CD4-positive, alpha-beta T cell treated with Interleukin-1 beta for 1 hour (primary cell): ENCODE measurements at regions not wholly inside any gene's neighbourhood (a gene's known extent, or its start where the extent isn't known, plus 50 kb on each side); places are given as distances from the start of the nearest gene placed in this dataset.
A peak's percentile ranks its signal among the peaks of the same experiment; 100 is the strongest.

Source experiments
- DNase-seq, 2 donors: peaks; one replicate each; pipeline ENCODE4 v3.0.0-alpha.2; 2020 to 2022

GRCh38 chr6:15044146-15044882 is 201.6 kb upstream of the JARID2 start:
- no peak for DNase-seq

- DNase-seq: no peak
Observed at GRCh38 chr6:15044948-15045347, 200.9 kb upstream of the JARID2 start.

DNA sequence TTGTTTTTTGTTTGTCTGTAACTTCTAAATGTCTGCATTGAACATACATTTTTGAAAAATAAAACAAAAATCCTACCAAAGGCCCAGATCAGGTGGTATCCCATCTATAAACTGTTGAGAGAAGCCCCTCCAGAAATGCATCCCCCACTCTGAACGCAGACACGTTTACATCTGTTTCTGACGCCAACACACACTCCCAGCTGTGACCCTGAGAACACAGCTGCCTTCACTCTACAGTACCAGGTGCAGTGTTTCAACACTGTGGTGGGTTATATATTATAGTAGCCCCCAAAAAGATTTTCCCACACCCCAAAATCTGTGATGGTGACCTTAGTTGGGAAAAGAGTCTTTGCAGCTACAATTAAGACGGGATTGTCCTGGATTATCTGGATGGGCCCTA is 199.1 kb upstream of the JARID2 start:
- DNase-seq: no peak

- DNase-seq: no peak
Observed at GRCh38 chr6:15048367-15048766, 197.5 kb upstream of the JARID2 start.

- no peak for DNase-seq
Observed at GRCh38 chr6:15058200-15059061, 187.4 kb upstream of the JARID2 start.

DNA sequence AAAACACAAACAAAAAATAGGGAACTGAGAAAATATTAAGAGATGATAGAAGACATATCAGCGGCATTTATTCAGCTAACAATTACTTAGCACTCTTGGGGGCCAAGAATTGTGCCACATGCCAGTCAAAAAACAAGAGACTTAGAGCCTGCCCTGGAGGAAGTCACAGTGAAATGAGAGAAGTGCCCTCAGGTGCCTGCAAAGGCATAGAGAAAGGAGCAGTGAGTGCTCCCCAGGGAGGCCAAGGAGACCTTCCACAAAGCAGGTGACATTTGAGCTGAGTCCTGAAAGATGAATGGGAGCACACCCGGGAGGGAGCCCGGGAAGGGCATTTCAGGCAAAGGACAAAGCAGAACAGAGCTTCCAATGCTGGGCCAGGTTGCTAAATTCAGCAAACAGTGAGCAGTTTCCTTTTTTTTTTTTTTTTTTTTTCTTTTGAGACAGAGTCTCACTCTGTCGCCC is 184.7 kb upstream of the JARID2 start:
- DNase-seq: peak in 1 of 2 donors; percentile 6

DNA sequence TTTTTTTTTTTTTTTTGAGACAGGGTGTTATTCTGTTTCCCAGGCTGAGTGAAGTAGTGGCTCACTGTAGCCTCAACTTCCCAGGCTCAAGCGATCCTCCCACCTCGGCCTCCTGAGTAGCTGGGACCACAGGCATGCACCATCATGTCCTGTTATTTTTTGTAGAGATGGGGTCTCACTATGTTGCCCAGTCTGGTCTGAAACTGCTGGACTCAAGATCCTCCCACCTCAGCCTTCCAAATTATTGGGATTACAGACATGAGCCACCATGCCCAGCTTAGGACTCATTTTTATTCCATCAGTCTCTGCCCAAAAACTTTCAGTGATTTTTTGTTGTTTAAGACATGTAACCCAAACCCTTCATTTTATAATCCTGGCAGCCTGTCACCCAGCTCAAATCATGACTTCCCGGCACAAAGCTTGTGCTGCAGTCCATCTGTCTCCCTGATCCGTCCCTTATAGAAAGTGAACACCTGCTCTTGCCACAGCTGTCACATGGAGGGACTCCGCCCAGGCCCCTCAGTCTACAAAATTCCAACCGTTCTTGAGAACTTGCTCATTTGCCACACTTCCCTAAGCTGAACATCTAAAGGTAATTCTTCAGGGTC is 183.9 kb upstream of the JARID2 start:
- no peak for DNase-seq

DNA sequence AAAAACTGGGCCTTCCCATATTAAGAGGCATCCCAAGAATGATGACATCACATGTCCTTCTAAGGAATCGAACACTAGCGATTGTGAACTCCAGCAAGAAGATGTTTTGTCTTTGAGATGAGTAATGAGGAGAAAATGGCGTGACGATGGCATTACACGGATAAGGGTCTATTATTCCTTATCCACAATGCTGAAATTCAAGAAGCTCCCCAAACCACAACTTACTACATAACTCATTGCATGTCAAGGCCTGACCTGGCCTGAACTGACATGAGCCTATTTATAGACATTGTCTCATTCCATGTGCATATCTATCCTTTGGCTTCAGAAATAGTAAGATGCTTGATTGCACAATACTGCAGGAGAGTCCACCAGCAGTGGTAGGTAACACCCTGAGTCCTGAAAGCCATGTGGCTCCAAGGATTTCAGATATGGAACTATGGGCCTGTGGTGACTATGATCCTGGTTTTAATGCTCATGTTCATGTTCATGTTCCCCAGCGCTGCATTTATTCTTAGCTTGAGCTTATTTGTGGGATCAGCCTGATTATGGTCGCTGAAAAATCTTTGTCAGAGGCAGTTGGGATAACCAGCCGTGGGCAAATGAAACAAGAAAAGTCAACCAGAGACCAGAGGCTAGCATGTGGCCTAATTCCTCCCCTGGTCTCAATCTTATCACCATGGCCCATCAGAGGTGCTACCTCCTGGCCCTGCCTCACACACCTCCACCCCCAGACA is 183.2 kb upstream of the JARID2 start:
- peak in 1 of 2 donors; percentile 32 for DNase-seq

DNA sequence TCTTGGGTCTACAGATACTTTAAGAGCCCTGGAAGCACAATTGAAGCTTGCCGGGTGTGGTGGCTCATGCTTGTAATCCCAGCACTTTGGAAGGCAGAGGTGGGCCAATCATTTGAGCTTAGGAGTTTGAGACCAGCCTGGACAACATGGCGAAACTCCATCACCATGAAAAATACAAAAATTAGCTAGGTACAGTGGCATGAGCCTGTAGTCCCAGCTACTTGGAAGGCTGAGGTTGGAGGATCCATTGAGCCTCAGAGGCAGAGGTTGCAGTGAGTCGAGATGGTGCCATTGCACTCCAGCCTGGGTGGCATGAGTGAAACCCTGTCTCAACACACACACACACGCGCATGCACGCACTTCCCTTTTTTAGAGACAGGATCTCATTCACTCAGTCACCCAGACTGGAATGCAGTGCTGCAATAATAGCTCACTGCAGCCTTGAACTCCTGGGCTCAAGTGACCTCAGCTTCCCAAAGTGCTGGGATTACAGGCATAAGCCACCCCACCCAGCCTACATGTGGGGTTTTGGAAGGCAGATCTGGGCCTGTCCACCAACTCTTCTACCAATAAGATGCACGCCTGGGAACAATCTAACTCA is 182.5 kb upstream of the JARID2 start:
- peak in 1 of 2 donors; percentile 62 for DNase-seq

DNA sequence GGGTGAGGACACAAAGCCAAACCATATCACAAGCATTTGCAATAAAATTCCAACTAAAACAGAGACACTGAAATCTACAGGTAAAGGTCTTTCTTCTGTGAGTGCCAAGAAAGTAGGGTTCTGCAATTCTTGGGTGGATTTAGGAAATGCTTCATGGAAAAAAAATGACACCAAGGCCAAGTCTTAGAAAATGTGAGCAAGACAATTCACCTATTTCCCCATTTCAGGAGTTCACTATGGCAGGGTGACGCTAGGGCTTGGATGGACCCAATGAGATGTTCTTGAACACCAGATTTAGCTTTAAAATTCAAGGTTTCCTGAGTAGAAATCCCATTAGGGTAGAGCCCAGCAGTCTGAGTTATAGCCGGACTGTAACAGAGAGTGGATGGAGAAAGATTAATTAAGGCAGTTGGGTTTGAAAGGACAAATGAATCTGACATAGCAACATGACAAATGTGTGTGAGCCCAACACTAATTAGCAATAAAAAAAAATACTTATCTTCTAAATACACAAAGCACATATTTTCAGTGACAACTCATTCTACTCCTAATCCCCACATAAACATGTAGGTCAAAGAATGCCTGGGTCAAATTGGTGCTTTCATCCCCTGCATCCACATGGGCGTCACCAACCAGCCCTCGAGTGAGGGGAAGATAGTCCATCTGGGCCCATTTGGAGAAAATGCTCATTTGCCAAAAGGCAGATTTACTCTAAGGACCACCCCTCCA is 180.4 kb upstream of the JARID2 start:
- no peak for DNase-seq

GRCh38 chr6:15066089-15066758 is 179.6 kb upstream of the JARID2 start:
- no peak for DNase-seq

GRCh38 chr6:15073344-15073789 is 172.5 kb upstream of the JARID2 start:
- no peak for DNase-seq

- DNase-seq: no peak
Observed at GRCh38 chr6:15073883-15074465, 171.9 kb upstream of the JARID2 start.

DNA sequence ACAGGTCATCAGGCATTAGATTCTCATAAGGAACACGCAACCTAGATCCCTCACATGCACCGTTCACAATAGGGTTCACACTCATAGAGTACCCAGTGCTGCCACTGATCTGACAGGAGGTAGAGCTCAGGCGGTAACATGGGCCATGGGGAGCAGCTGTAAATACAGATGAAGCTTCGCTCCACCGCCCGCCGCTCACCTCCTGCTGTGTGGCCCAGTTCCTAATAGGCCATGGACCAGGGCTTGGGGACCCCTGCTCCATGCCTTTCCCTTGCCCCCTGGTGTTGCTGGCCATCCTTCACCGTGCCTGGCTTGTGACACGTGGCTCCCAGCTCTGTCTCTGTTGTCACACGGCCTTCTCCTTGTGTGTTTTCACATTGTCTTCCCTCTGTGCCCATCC is 171.1 kb upstream of the JARID2 start:
- no peak for DNase-seq

GRCh38 chr6:15076565-15076964 is 169.3 kb upstream of the JARID2 start:
- DNase-seq: no peak

DNA sequence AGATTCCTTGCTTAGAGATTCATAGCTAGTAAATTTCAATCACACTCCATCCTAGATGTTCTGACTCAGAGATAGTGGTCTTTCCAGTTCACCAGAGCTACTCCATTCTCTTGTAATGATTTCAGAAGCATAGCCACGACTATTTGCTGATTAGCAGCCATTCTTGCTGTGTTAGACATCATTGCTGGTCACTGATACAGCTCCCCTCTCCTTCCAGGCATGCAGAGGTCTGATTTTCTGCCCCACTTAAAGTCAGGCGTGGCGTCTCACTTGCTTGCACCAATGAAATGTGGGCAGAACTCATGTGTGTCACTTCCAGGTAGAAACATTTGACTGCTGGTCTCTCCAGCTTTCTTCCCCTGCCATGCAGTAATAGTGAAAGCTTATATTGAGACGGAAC is 168.9 kb upstream of the JARID2 start:
- no peak for DNase-seq

DNA sequence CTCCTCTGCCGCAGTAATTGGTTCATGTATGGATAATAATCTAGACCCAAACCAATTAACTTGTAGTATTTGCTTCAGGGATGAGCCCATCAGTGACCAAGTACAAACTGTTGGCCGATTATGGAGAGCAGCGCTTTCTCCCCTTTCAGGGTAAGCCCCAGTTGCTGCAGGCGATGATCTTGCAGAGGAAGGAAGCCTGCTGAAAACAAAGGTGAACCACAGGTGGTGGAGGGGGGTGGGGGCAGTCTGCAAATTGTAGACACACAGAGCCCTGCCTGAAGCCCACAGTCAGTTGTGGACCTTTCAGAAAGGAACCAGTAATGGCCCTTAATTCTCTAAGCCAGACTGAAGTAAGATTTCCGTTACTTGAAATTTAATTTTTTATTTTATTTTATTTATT is 167.9 kb upstream of the JARID2 start:
- DNase-seq: no peak

GRCh38 chr6:15079288-15079817 is 166.5 kb upstream of the JARID2 start:
- no peak for DNase-seq

GRCh38 chr6:15080895-15081294 is 165.0 kb upstream of the JARID2 start:
- no peak for DNase-seq

GRCh38 chr6:15081447-15081846 is 164.4 kb upstream of the JARID2 start:
- no peak for DNase-seq
